Activated naive CD4-positive, alpha-beta T cell treated with anti-CD3 and anti-CD28 coated beads for 36 hours (primary cell): ENCODE measurements at regions not wholly inside any gene's neighbourhood (a gene's known extent, or its start where the extent isn't known, plus 50 kb on each side); places are given as distances from the start of the nearest gene placed in this dataset.
"Not testable (repeated sequence)": the region's sequence is repeated elsewhere in the genome, so short reads cannot be mapped to it uniquely, and the experiment has no call there.

Source experiments
- CTCF ChIA-PET: fragments of 350-600 bp; sonication (Branson Sonifier 250); formaldehyde crosslinking; loops from one replicate; lab custom pipeline; 2021; ENCODE audit warnings: antibody characterized with exemption; lab: Charles Lee
- DNase-seq: peaks from one replicate; pipeline ENCODE4 v3.0.0-alpha.2; 2020
- H3K27ac Mint-ChIP-seq: one replicate; pipeline ENCODE4 v1.8.0; 2021; ENCODE audit warnings: mild to moderate bottlenecking, mixed read lengths
- H3K27me3 Mint-ChIP-seq: one replicate; pipeline ENCODE4 v1.8.0; 2021; ENCODE audit warnings: low read depth, mixed read lengths
- H3K36me3 Mint-ChIP-seq: one replicate; pipeline ENCODE4 v1.8.0; 2021; ENCODE audit warnings: low read depth, mixed read lengths
- H3K4me1 Mint-ChIP-seq: one replicate; pipeline ENCODE4 v1.8.0; 2021; ENCODE audit warnings: low read depth, mixed read lengths
- H3K4me3 Mint-ChIP-seq: one replicate; pipeline ENCODE4 v1.8.0; 2021; ENCODE audit warnings: mild to moderate bottlenecking, moderate library complexity, mixed read lengths
- H3K9me3 Mint-ChIP-seq: one replicate; pipeline ENCODE4 v1.8.0; 2021; ENCODE audit warnings: mixed read lengths
- intact Hi-C: fragments of 100-400 bp; cut with micrococcal nuclease; formaldehyde crosslinking; loops from one replicate; pipeline ENCODE4 v1.15.1; 2023

DNA sequence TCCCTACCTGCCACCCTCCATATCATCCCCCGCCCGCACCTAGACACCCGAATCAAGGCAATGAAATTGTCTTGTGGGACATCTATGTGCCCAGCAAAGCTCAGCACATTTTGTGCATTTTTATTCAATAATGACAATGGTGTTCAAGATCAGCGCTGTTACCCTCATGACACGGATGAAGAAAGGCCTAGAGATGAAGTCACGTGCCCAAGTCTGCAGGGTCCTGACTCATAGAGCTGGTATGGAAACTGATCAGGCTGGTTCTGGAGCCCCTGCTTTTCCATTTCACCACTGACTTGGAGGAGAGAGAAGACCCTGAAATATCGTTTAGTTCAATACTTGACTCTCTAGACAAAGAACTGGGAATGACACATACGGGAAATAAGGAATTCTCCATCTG lies 136.2 kb downstream of the KLRB1 start:
- H3K27ac Mint-ChIP-seq, H3K4me3 Mint-ChIP-seq, H3K9me3 Mint-ChIP-seq, CTCF ChIA-PET, H3K36me3 Mint-ChIP-seq, H3K27me3 Mint-ChIP-seq, DNase-seq, intact Hi-C loops: not testable (repeated sequence)
- peaks cover 22% of the 10 kb centered on the region for H3K4me1 Mint-ChIP-seq

DNA sequence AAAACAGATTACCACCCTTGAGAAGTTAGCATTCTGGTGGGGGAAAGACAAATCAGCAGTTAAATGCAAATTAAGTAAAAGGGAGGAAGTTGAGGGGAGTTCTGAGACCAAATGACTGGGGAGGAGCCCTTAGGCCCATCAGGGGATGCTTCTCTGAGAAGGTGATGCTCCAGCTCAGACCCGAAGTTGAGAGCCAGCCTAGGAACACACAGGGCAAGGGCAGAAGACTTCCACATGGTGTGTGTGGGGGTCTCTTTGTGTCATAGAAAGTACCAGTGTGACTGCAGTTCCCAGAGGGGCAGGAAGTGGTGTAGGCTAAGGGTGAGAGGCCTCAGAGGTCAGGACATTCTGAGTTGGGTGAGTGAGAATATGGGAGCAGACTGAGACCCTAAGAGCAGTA lies 137.3 kb downstream of the KLRB1 start:
- H3K27me3 Mint-ChIP-seq, H3K4me3 Mint-ChIP-seq, CTCF ChIA-PET, H3K9me3 Mint-ChIP-seq, H3K36me3 Mint-ChIP-seq, intact Hi-C loops: not testable (repeated sequence)
- DNase-seq, result peak; percentile 15
- Mint-ChIP-seq H3K27ac (peak overlapping the region; percentile 2), H3K4me1 (peaks cover 22% of the 10 kb centered on the region)

DNA sequence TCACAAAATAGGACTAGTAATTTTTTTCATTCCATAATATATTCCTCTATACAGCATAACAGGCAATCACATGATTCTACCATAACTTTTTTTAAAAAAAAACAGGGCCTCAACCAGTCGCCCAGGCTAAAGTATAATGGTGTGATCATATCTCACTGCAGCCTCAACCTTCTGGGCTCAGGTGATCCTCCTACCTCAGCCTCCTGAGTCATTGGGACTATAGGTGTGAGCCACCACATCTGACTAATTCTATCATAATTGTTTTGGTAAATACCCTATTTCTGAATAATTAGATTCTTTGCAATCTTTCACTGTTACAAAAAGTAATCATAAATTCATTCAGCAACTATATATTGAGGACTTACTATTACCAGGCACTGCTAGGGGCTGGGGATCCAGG lies 137.8 kb downstream of the KLRB1 start:
- intact Hi-C loops, result loop anchor here (1.0 kb wide), 1 partner anchor 139 kb away; no protein-coding TSS in a partner anchor
- not testable (repeated sequence) for H3K36me3 Mint-ChIP-seq, H3K4me3 Mint-ChIP-seq, H3K27me3 Mint-ChIP-seq, DNase-seq, H3K9me3 Mint-ChIP-seq
- Mint-ChIP-seq H3K4me1 (peaks cover 22% of the 10 kb centered on the region), H3K27ac (peak overlapping the region; percentile 2)
- CTCF ChIA-PET, result interaction anchor here (1.8 kb wide), 1 partner anchor 139 kb away, joined by 11 read pairs; no protein-coding TSS in a partner anchor

DNA sequence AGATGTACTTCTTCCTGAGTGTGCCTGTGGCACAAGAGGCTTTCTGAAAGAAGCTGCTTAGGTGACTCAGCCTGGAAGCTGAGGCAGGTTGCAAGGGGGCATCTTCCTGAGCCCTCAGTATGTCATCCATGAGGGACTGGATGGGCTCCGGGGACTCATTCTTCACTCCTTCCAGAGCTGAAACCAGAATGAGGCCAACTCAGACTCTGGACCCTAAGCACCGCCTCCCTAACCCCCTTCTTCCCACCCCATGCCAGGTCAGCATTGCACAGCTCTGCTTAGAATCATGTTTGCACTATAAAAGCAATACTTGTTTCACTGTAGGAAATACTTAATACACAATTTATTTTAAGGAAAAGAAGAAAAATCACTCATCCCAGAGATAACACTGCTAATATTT lies 138.3 kb downstream of the KLRB1 start:
- not testable (repeated sequence) for H3K9me3 Mint-ChIP-seq, H3K27ac Mint-ChIP-seq, H3K36me3 Mint-ChIP-seq, DNase-seq, H3K27me3 Mint-ChIP-seq, H3K4me3 Mint-ChIP-seq
- peaks cover 22% of the 10 kb centered on the region for H3K4me1 Mint-ChIP-seq
- intact Hi-C loops, result loop anchor here (1.0 kb wide), 1 partner anchor 138 kb away; no protein-coding TSS in a partner anchor
- CTCF ChIA-PET, result interaction anchor here (1.5 to 1.8 kb wide), 2 partner anchors 129 to 139 kb away, joined by 3 to 11 read pairs; no protein-coding TSS in a partner anchor

DNA sequence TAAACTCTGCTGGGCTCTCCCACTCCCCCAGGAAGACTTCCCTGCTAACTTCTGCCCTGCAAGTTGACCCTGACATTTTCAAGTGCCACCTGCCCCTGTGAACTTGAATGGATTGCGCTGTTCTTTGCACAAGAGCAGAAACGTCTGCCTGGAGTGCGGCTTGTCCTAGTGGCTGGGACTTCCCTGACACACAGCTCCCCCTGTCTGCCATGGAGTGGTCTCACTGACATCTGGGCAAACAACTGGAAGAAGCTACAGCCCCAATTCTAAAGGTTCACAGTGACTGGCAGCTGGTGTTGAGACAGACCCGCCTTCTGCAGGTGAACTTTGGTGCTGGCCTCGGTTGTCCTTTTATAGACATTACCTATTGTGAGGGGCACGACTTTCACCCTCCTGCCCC lies 138.7 kb downstream of the KLRB1 start:
- H3K4me1 Mint-ChIP-seq, result peaks cover 19% of the 10 kb centered on the region
- not testable (repeated sequence) for H3K4me3 Mint-ChIP-seq, H3K36me3 Mint-ChIP-seq, H3K27me3 Mint-ChIP-seq, H3K9me3 Mint-ChIP-seq, H3K27ac Mint-ChIP-seq
- CTCF ChIA-PET, result interaction anchor here (1.5 to 1.8 kb wide), 2 partner anchors 129 to 138 kb away, joined by 3 to 11 read pairs; no protein-coding TSS in a partner anchor
- DNase-seq, result peak; percentile 66
- intact Hi-C loops, result loop anchor here (1.0 kb wide), 1 partner anchor 138 kb away; no protein-coding TSS in a partner anchor

DNA sequence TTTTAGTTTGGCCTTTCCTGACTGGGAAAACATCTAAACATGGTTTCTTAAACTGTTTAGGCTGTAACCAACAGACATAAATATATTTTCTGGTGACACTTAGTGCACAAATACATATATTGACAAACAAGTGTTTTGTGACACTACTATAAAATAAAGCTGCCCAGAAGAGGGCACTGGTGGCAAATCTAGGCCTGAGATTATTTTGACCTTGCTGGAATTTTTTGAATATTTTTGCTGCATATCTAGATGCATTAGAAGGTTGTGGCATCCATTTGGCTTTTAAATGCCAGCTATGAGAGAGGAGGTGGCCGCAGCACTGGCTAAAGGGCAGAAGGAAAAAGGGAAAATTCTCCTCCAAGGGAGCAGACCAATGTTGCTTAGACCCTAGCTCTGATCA lies 139.6 kb downstream of the KLRB1 start:
- H3K27me3 Mint-ChIP-seq, intact Hi-C loops, H3K27ac Mint-ChIP-seq, H3K36me3 Mint-ChIP-seq, H3K4me3 Mint-ChIP-seq, H3K9me3 Mint-ChIP-seq, DNase-seq: not testable (repeated sequence)
- peaks cover 19% of the 10 kb centered on the region for H3K4me1 Mint-ChIP-seq
- CTCF ChIA-PET, result interaction anchor here (0.6 to 1.8 kb wide), 3 partner anchors 19 to 138 kb away, joined by 3 to 11 read pairs (median 3); no protein-coding TSS in a partner anchor

DNA sequence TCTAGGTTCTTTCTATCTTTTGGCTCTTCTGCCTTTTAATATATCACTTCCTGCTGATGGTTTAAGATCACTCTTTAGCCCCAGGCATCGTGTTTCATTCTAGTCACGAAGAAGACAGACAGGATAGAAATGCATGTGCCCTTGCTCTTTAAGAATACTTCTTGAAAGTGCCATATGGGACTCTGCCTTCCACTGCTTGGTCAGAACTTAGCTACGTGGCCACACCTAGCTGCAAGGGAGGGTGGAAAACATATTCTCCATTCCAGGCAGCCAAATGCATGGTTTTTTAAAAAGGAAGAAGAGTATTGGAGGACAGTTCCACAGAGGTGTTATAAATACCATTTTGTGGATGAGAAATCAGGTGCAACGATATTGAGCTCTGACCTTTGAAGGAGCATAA lies 143.3 kb downstream of the KLRB1 start:
- Mint-ChIP-seq H3K4me3 (no peak overlapping the region), H3K4me1 (peaks cover 9% of the 10 kb centered on the region), H3K36me3 (no peaks in the 10 kb centered on the region), H3K9me3 (no peaks in the 10 kb centered on the region), H3K27me3 (no peaks in the 10 kb centered on the region), H3K27ac (no peak overlapping the region)
- intact Hi-C loops, result no loop called here
- DNase-seq, result no peak
- CTCF ChIA-PET, result interaction anchor here (1.2 kb wide), 1 partner anchor 14 kb away, joined by 3 read pairs; no protein-coding TSS in a partner anchor

DNA sequence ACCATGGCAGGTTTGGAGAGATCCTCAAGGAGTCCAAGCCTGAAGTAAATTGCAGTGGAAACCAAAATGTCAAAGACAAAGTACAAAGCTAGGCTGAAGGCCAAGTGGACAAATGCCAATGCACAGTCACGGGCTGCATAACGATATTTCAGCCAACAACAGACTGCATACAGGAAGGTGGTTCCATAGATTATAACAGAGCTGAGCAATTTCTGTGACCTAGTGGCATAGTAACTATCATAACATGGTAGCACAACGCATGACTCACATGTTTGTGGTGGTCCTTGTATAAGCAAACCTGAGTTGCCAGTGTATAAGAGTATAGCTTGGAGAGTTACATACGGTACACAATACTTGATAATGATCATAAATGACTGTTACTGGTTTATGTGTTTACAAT lies 152.2 kb downstream of the KLRB1 start:
- H3K9me3 Mint-ChIP-seq, H3K36me3 Mint-ChIP-seq, H3K4me3 Mint-ChIP-seq, H3K27ac Mint-ChIP-seq, intact Hi-C loops, H3K4me1 Mint-ChIP-seq, CTCF ChIA-PET, H3K27me3 Mint-ChIP-seq, DNase-seq: not testable (repeated sequence)

DNA sequence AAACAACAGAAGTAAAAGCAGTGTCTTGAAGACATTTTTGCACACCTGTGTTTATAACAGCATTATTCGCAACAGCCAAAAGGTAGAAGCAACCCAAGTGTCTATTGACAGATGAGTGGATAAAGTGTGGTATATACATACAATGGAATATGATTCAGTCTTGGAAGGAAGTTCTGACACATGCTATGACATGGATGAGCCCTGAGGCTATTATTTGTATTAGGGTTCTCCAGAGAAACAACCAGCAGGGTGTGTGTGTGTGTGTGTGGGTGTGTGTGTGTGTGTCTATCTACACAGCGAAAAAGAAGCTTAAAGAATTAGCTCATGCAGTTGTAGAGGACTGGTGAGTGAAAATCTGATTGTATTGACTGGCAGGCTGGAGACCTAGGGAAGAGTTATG lies 153.7 kb downstream of the KLRB1 start:
- DNase-seq, H3K4me1 Mint-ChIP-seq, H3K9me3 Mint-ChIP-seq, H3K27me3 Mint-ChIP-seq, H3K4me3 Mint-ChIP-seq, intact Hi-C loops, CTCF ChIA-PET, H3K27ac Mint-ChIP-seq, H3K36me3 Mint-ChIP-seq: not testable (repeated sequence)

DNA sequence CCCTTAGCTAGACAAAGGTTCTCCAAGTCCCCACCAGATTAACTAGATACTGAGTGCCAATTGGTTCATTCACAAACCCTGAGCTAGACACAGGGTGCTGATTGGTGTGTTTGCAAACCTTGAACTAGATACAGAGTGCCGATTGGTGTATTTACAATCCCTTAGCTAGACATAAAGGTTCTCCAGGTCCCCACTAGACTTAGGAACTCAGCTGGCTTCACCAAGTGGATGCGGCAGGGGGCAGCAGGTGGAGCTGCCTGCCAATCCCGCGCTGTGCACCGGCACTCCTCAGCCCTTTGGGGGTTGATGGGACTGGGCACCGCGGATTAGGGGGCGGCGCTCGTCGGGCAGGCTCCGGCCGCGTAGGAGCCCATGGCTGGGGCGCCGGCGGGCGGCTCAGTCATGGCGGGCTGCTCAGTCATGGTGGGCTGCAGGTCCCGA lies 157.6 kb downstream of the KLRB1 start:
- H3K9me3 Mint-ChIP-seq, H3K27me3 Mint-ChIP-seq, H3K27ac Mint-ChIP-seq, intact Hi-C loops, H3K36me3 Mint-ChIP-seq: not testable (repeated sequence)
- CTCF ChIA-PET, result interaction anchor here (1.0 to 1.4 kb wide), 4 partner anchors 14 to 258 kb away, joined by 3 to 9 read pairs (median 3); no protein-coding TSS in a partner anchor
- peaks cover 16% of the 10 kb centered on the region for H3K4me1 Mint-ChIP-seq
- H3K4me3 Mint-ChIP-seq, result peak overlapping the region; percentile 93
- peak; percentile 25 for DNase-seq

DNA sequence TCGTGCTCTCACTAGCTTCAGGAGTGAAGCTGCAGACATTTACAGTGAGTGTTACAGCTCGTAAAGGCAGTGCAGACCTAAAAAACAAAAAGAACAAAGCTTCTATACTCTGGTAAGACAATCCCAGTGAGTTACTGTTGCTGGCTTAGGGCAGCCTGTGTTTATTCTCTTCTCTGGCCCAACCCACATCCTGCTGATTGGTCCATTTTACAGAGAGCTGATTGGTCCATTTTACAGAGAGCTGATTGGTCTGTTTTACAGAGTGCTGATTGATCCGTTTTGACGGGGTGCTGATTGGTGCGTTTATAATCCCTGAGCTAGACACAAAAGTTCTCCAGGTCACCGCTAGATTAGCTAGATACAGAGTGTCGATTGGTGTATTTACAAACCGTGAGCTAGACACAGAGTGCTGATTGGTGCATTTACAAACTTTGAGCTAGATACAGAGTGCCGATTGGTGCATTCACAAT lies 158.0 kb downstream of the KLRB1 start:
- DNase-seq, result peak; percentile 15
- H3K27ac Mint-ChIP-seq, H3K9me3 Mint-ChIP-seq, H3K27me3 Mint-ChIP-seq, H3K36me3 Mint-ChIP-seq: not testable (repeated sequence)
- CTCF ChIA-PET, result interaction anchor here (0.7 to 1.4 kb wide), 5 partner anchors 15 to 258 kb away, joined by 3 to 9 read pairs (median 3); no protein-coding TSS in a partner anchor
- Mint-ChIP-seq H3K4me1 (peaks cover 16% of the 10 kb centered on the region), H3K4me3 (peak overlapping the region; percentile 93)
- intact Hi-C loops, result loop anchor here (5.0 to 10.0 kb wide), 2 partner anchors 165 to 258 kb away; no protein-coding TSS in a partner anchor

DNA sequence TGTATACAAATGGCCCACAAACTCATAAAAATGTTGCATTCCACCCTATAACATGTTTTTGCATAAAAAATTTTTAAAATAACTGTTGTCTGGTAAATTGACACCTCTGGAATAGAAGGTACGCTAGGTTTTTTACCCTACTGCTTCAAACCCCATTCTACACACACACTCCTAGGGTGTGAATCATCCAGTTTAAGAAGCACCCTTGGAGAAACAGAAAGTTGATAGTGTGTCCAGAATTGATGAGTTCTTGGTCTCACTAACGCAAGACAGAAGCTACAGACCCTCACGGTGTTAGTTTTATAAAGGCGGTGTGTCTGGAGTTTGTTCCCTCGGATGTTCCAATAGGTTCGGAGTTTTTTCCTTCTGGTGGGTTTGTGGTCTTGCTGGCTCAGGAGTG lies 158.5 kb downstream of the KLRB1 start:
- CTCF ChIA-PET, result interaction anchor here (0.7 to 1.4 kb wide), 5 partner anchors 19 to 259 kb away, joined by 3 to 9 read pairs (median 3); no protein-coding TSS in a partner anchor
- no peaks in the 10 kb centered on the region for H3K27me3 Mint-ChIP-seq
- no peak overlapping the region for H3K27ac Mint-ChIP-seq
- H3K36me3 Mint-ChIP-seq, result peaks cover 3% of the 10 kb centered on the region
- peak overlapping the region; percentile 93 for H3K4me3 Mint-ChIP-seq
- peaks cover 16% of the 10 kb centered on the region for H3K4me1 Mint-ChIP-seq
- intact Hi-C loops, result loop anchor here (5.0 to 10.0 kb wide), 2 partner anchors 166 to 258 kb away; no protein-coding TSS in a partner anchor
- no peak for DNase-seq
- H3K9me3 Mint-ChIP-seq, result peaks cover 3% of the 10 kb centered on the region

DNA sequence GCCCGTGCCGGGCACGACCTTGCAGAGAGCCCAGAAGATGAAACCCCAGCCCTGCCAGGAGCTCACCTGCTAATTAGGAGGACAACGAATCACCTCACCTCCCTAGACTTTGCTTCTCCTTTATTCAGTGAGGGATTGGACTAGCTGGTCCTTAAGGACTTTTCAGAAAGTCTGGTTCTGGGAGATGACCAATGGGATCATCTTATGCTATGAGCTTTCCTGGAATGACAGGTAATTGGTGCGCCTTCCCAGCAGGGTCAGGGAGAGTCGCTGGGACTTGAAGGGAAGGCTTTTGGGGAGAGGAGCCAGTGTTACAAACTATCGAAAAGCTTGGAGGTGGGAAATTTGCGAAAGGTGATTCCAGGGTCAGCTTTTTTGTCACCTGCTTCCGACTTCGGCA lies 159.1 kb downstream of the KLRB1 start:
- not testable (repeated sequence) for DNase-seq, H3K36me3 Mint-ChIP-seq, H3K9me3 Mint-ChIP-seq, H3K27me3 Mint-ChIP-seq
- peak overlapping the region; percentile 93 for H3K4me3 Mint-ChIP-seq
- peak overlapping the region; percentile 91 for H3K27ac Mint-ChIP-seq
- CTCF ChIA-PET, result interaction anchor here (1.1 kb wide), 1 partner anchor 212 kb away, joined by 3 read pairs; no protein-coding TSS in a partner anchor
- intact Hi-C loops, result loop anchor here (5.0 to 10.0 kb wide), 2 partner anchors 166 to 259 kb away; no protein-coding TSS in a partner anchor
- H3K4me1 Mint-ChIP-seq, result peaks cover 16% of the 10 kb centered on the region
